Stomach (tissue), 8 donors: ENCODE measurements at regions not wholly inside any gene's neighbourhood (a gene's known extent, or its start where the extent isn't known, plus 50 kb on each side); places are given as distances from the start of the nearest gene placed in this dataset.
A peak's percentile ranks its signal among the peaks of the same experiment; 100 is the strongest.
"Not testable (repeated sequence)": the region's sequence is repeated elsewhere in the genome, so short reads cannot be mapped to it uniquely, and the experiment has no call there.

ENCODE experiments used
- DNase-seq, 2 donors: peaks; one replicate each; pipeline versions ENCODE4 v3.0.0 to v3.0.0-alpha.2; 2013 to 2019
- H3K27ac ChIP-seq, 5 donors: fragments of 200-600 bp in 4 of 5; sonication (generic) in 4 of 5; one replicate each; pipeline ENCODE4 v1.5.1; 2013 to 2019; ENCODE audit warnings: mild to moderate bottlenecking in 1 of 5, moderate library complexity in 1 of 5
- H3K27me3 ChIP-seq, 3 donors: fragments of 200-600 bp; sonication (generic); one replicate each; pipeline ENCODE4 v1.5.1; 2017 to 2019; ENCODE audit warnings: mixed run types in 1 of 3
- H3K36me3 ChIP-seq, 4 donors: fragments of 200-600 bp; sonication (generic); 1 replicate in 3 of 4; 2 replicates in 1 of 4; pipeline ENCODE4 v1.5.1; 2016 to 2019
- H3K4me1 ChIP-seq, 4 donors: fragments of 200-600 bp; sonication (generic); one replicate each; pipeline ENCODE4 v1.5.1; 2016 to 2019
- H3K4me3 ChIP-seq, 4 donors: fragments of 200-600 bp; sonication (generic) in 3 of 4; one replicate each; pipeline ENCODE4 v1.5.1; 2016 to 2019; ENCODE audit warnings: mild to moderate bottlenecking in 1 of 4
- H3K9me3 ChIP-seq, 4 donors: fragments of 200-600 bp; sonication (generic); one replicate each; pipeline ENCODE4 v1.5.1; 2016 to 2019
- CTCF ChIP-seq, 7 experiments: fragments of 450-650 bp in 4 of 7; fragments of 200-600 bp in 3 of 7; sonication (generic) in 3 of 7; IDR thresholded peaks; one replicate each; pipeline ENCODE4 v1.5.1; 2016 to 2019; ENCODE audit warnings: antibody characterized with exemption in 7 of 7, control low read depth in 2 of 7, mild to moderate bottlenecking in 1 of 7
- EP300 ChIP-seq: sonication (generic); formaldehyde crosslinking; IDR thresholded peaks from one replicate; pipeline ENCODE4 v1.6.1; 2017; ENCODE audit warnings: antibody characterized with exemption
- POLR2A ChIP-seq, 4 donors: fragments of 450-650 bp; IDR thresholded peaks; one replicate each; pipeline ENCODE4 v1.6.1; 2016; ENCODE audit warnings: antibody characterized with exemption in 4 of 4, control low read depth in 2 of 4, mild to moderate bottlenecking in 1 of 4, moderate library complexity in 1 of 4
- POLR2AphosphoS5 ChIP-seq, 3 donors: sonication (generic); formaldehyde crosslinking; IDR thresholded peaks; one replicate each; pipeline ENCODE4 v1.6.1; 2016; ENCODE audit warnings: antibody characterized with exemption in 3 of 3
- WGBS, 5 donors: extraction: QIAGEN DNeasy Blood & Tissue Kit in 3 of 5; methylation state at CpG; one replicate each; pipeline versions ENCODE4 v1.1.5 to v1.1.7; 2013 to 2018; 5-methylcytosine and 5-hydroxymethylcytosine counted together
- intact Hi-C: fragments of 100-400 bp; cut with DNase I; formaldehyde crosslinking; loops from one replicate; pipeline ENCODE4 v1.15.1; 2023; ENCODE audit warnings: low total_unique reads
- donor health status: healthy with polysubstance abuse.
- donor health status: Bipolar disorder and iron deficiency.
- donor health status: healthy.

DNA sequence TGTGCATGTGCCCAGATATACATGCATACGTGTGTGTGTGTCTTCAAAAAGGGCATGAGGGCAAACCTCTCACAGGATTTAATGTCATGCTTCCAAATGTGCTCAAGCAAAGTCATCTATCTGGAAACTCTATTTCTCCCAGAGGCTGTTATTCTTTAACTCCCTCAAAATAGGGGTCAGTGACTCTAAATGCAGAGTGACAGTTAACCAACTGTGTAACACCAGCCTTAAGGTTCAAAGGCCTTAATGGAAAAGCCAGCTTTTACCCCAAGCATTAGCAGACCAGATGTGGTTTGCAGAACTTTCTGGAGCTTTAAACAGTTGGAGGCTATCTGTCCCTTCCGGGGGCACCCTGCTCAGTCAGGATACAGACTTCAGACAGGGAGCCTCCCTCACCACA is 70.4 kb upstream of the SLC7A14 start:
- intact Hi-C loops = no loop called here
- TF ChIP-seq POLR2A (IDR thresholded peaks at IDR 0.05) (no peak), CTCF (IDR thresholded peaks at IDR 0.05) (no peak), POLR2AphosphoS5 (IDR thresholded peaks at IDR 0.05) (no peak), EP300 (no peak)
- Histone ChIP-seq H3K36me3 (no peaks in the 10 kb centered on the region), H3K4me3 (no peak overlapping the region), H3K4me1 (no peaks in the 10 kb centered on the region), H3K27ac (no peak overlapping the region), H3K27me3 (no peaks in the 10 kb centered on the region), H3K9me3 (no peaks in the 10 kb centered on the region)
- no peak for DNase-seq
- WGBS, 5 donors = 83 to 92% (median 84%) methylated on average over 2 of the region's 2 CpGs

GRCh38 chr3:170653801-170654200 is 67.9 kb upstream of the SLC7A14 start:
- TF ChIP-seq POLR2A (IDR thresholded peaks at IDR 0.05) = no peak
- TF ChIP-seq CTCF (IDR thresholded peaks at IDR 0.05) = no peak
- no peak for DNase-seq
- intact Hi-C loops = no loop called here
- no peak overlapping the region for H3K4me3 ChIP-seq
- peaks cover 0 to 6% (median 0%) of the 10 kb centered on the region in 3 donors for H3K27me3 ChIP-seq
- no peaks in the 10 kb centered on the region for H3K4me1 ChIP-seq
- no peaks in the 10 kb centered on the region for H3K36me3 ChIP-seq
- no peaks in the 10 kb centered on the region for H3K9me3 ChIP-seq
- WGBS, 5 donors = 90 to 97% (median 91%) methylated on average over 21 of the region's 21 CpGs
- H3K27ac ChIP-seq = no peak overlapping the region

- Histone ChIP-seq H3K27me3 (peaks cover 0 to 6% (median 0%) of the 10 kb centered on the region in 3 donors), H3K4me1 (no peaks in the 10 kb centered on the region), H3K36me3 (no peaks in the 10 kb centered on the region), H3K27ac (no peak overlapping the region), H3K4me3 (no peak overlapping the region), H3K9me3 (no peaks in the 10 kb centered on the region)
- intact Hi-C loops = no loop called here
- 63 to 74% (median 71%) methylated on average over 7 of the region's 7 CpGs for WGBS, 5 donors
- TF ChIP-seq POLR2A (IDR thresholded peaks at IDR 0.05) (no peak), CTCF (IDR thresholded peaks at IDR 0.05) (no peak), EP300 (no peak), POLR2AphosphoS5 (IDR thresholded peaks at IDR 0.05) (no peak)
- no peak for DNase-seq
These were observed 65.5 kb upstream of the SLC7A14 start for GRCh38 chr3:170651260-170651845.

GRCh38 chr3:170650557-170650956 is 64.7 kb upstream of the SLC7A14 start:
- H3K4me3 ChIP-seq, DNase-seq, H3K36me3 ChIP-seq, H3K4me1 ChIP-seq, H3K9me3 ChIP-seq, H3K27ac ChIP-seq, H3K27me3 ChIP-seq, intact Hi-C loops: not testable (repeated sequence)
- whole genome bisulfite sequencing, 5 donors = 69 to 81% (median 76%) methylated on average over 3 to 5 of the region's 5 CpGs

DNA sequence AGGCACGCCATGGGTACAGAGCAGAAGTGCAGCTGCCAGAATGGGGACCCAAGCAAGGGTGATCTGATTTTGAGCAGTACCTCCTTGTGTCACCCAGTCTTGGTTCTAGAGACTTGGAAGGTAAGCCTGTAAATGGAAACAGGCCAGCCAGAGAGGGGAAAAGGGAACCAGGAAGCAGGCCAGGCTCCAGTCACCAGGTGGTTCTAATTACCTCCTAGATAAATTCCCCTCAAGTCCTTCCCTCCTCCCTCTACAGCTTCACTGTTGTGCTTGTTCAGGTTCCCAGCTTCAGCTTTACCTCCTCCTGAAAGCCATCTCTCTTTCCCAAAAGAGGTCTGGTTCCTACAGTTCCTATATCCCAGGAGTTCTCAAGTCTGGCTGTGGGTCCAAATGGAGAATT is 58.8 kb upstream of the SLC7A14 start:
- Histone ChIP-seq H3K27me3 (no peaks in the 10 kb centered on the region), H3K9me3 (no peaks in the 10 kb centered on the region), H3K4me3 (no peak overlapping the region), H3K4me1 (no peaks in the 10 kb centered on the region), H3K27ac (no peak overlapping the region), H3K36me3 (no peaks in the 10 kb centered on the region)
- intact Hi-C loops = no loop called here
- peak in 1 of 2 donors; percentile 44 for DNase-seq
- 10 to 73% (median 29%) methylated on average over 1 of the region's 1 CpG for WGBS, 5 donors
- TF ChIP-seq POLR2AphosphoS5 (IDR thresholded peaks at IDR 0.05) (no peak), EP300 (no peak), CTCF (IDR thresholded peaks at IDR 0.05) (no peak), POLR2A (IDR thresholded peaks at IDR 0.05) (no peak)
